ENCODE measurements at regions not wholly inside any gene's neighbourhood (a gene's known extent, or its start where the extent isn't known, plus 50 kb on each side); places are given as distances from the start of the nearest gene placed in this dataset.

DNA sequence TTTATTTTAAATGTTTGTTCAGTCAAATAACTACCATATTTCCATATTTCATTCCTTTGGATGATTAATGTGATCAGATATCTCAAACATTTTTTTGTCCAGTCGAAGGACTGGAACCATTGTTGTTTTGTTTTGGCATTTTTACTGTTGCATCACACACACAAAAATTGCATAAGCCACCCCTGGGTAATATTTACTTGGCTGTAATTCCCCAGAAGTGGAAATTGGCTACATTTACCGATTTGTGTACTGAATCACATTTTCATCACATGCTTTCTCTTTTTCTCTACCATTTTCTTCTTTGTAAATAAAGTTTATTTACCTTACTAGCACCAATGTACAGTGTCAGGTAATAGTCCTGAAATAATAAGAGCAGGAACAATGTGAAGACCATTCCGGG, 1729.7 kb upstream of the WWC1 start:
- intact Hi-C loops (cut with DNase I) = no loop called here
- Histone ChIP-seq H3K4me1 (ENCODE audit: control insufficient read depth in 1 of 2, insufficient read depth in 2 of 2, low read length in 2 of 2) (no peaks in the 10 kb centered on the region), H3K27me3 (ENCODE audit: control insufficient read depth in 1 of 2, insufficient read depth in 2 of 2, low read length in 1 of 2) (no peaks in the 10 kb centered on the region), H3K36me3 (ENCODE audit: control insufficient read depth in 1 of 2, insufficient read depth in 2 of 2, low read length in 1 of 2) (no peaks in the 10 kb centered on the region), H3K27ac (ENCODE audit: low read depth in 1 of 2, low read length in 2 of 2) (no peak overlapping the region), H3K4me3 (ENCODE audit: low read length in 2 of 2) (no peak overlapping the region), H3K9me3 (ENCODE audit: control insufficient read depth, low read length) (no peaks in the 10 kb centered on the region)
- 61 to 63% methylated on average over 3 of the region's 3 CpGs for WGBS, 2 donors
- ATAC-seq (ENCODE audit: low FRiP score) (no peak), DNase-seq (no peak)

DNA sequence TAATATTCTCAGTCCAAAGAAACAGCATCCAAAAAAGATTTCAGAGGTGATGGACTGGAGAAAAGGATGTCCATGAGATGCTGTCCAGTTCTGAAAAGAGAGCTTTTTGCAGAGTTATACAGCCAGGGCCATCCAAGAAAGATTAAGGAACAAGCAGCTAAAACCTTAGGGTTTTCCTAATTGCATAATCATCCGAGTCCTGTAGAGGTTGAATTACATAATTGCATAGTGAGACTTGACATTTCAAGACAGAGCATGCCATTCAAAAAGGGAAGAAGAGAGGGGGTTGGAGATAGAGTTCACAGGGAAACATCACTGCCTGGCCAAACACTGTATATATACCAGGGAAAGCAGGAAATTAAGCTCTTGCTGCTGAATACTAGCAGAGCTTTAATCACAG, 1729.2 kb upstream of the WWC1 start:
- Histone ChIP-seq H3K4me1 (ENCODE audit: control insufficient read depth in 1 of 2, insufficient read depth in 2 of 2, low read length in 2 of 2) (no peaks in the 10 kb centered on the region), H3K4me3 (ENCODE audit: low read length in 2 of 2) (no peak overlapping the region), H3K27ac (ENCODE audit: low read depth in 1 of 2, low read length in 2 of 2) (no peak overlapping the region), H3K36me3 (ENCODE audit: control insufficient read depth in 1 of 2, insufficient read depth in 2 of 2, low read length in 1 of 2) (no peaks in the 10 kb centered on the region), H3K27me3 (ENCODE audit: control insufficient read depth in 1 of 2, insufficient read depth in 2 of 2, low read length in 1 of 2) (no peaks in the 10 kb centered on the region), H3K9me3 (ENCODE audit: control insufficient read depth, low read length) (no peaks in the 10 kb centered on the region)
- intact Hi-C loops (cut with DNase I) = no loop called here
- ATAC-seq (ENCODE audit: low FRiP score) (no peak), DNase-seq (no peak)
- WGBS, 2 donors = 37 to 45% methylated on average over 1 of the region's 1 CpG

DNA sequence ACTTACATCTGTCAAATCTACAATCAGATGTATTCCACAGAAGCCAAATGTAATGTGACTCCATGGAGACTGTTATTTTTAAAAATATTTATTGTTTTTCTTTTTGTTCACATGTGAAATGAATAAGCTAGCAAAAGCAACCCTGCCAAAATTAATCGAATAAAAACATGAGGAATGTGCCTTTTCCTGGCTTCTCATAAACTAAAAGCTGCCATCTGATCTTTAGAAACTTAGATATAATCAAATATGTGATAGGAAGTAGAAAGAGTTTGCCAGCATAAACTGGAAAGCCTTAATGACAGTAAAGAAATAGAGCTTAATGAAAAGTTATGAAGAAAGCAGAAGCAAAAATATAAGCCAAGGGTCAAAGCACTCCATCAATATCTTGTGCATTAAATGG, 1724.7 kb upstream of the WWC1 start:
- no peaks in the 10 kb centered on the region for H3K9me3 ChIP-seq (ENCODE audit: control insufficient read depth, low read length)
- intact Hi-C loops (cut with DNase I) = no loop called here
- DNase-seq (no peak), ATAC-seq (ENCODE audit: low FRiP score) (no peak)
- no peak overlapping the region for H3K4me3 ChIP-seq (ENCODE audit: low read length in 2 of 2)
- no peak overlapping the region for H3K27ac ChIP-seq (ENCODE audit: low read depth in 1 of 2, low read length in 2 of 2)
- no peaks in the 10 kb centered on the region for H3K36me3 ChIP-seq (ENCODE audit: control insufficient read depth in 1 of 2, insufficient read depth in 2 of 2, low read length in 1 of 2)
- no peaks in the 10 kb centered on the region for H3K4me1 ChIP-seq (ENCODE audit: control insufficient read depth in 1 of 2, insufficient read depth in 2 of 2, low read length in 2 of 2)
- 2 to 5% methylated on average over 1 of the region's 1 CpG for WGBS, 2 donors
- no peaks in the 10 kb centered on the region for H3K27me3 ChIP-seq (ENCODE audit: control insufficient read depth in 1 of 2, insufficient read depth in 2 of 2, low read length in 1 of 2)

DNA sequence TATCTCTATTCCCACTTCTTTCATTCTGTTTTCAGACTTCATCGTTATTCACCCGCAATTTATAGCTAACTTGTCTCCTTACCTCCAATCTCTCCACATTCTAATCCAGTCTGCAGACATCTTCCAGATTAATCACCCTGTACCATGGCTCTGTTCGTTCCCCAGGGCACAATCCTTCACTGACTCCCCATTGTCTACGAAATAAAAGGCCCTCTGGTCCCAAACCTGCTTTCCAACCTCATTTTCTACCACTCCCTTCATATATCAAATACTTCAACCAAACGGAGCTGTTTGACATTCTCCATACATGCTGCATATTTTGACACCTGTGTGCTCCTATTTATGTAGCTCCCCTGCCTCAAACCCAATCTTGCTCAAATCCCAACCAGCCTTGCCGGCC, 1720.6 kb upstream of the WWC1 start:
- Histone ChIP-seq H3K9me3 (ENCODE audit: control insufficient read depth, low read length) (peaks cover 2% of the 10 kb centered on the region), H3K27ac (ENCODE audit: low read depth in 1 of 2, low read length in 2 of 2) (no peak overlapping the region), H3K36me3 (ENCODE audit: control insufficient read depth in 1 of 2, insufficient read depth in 2 of 2, low read length in 1 of 2) (no peaks in the 10 kb centered on the region), H3K4me3 (ENCODE audit: low read length in 2 of 2) (no peak overlapping the region), H3K4me1 (ENCODE audit: control insufficient read depth in 1 of 2, insufficient read depth in 2 of 2, low read length in 2 of 2) (peaks cover 0 to 1% of the 10 kb centered on the region in 2 donors), H3K27me3 (ENCODE audit: control insufficient read depth in 1 of 2, insufficient read depth in 2 of 2, low read length in 1 of 2) (no peaks in the 10 kb centered on the region)
- ATAC-seq (ENCODE audit: low FRiP score) (no peak), DNase-seq (no peak)
- intact Hi-C loops (cut with DNase I) = no loop called here
- WGBS, 2 donors = 36 to 43% methylated on average over 6 of the region's 6 CpGs

DNA sequence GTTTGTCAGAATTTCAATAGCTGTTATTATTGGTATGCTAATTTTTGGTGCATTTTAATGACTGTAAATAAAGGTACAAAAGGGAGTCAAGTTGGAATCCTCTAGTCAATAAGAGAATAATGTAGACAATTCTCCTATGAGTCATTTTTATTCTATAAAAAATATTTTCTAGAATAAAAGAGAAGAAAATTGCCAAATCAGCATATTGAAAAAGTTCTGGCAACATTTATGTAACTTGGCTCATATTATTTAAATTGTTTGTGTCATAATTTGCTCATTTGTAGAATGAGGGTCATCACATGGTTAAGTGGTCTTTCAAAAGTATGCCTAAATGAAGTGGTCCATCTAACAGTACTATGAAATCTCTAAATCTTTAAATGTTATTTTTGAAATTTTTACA, 1719.8 kb upstream of the WWC1 start:
- DNase-seq (no peak), ATAC-seq (ENCODE audit: low FRiP score) (no peak)
- no peak overlapping the region for H3K27ac ChIP-seq (ENCODE audit: low read depth in 1 of 2, low read length in 2 of 2)
- H3K4me1 ChIP-seq (ENCODE audit: control insufficient read depth in 1 of 2, insufficient read depth in 2 of 2, low read length in 2 of 2) = peaks cover 0 to 1% of the 10 kb centered on the region in 2 donors
- no peaks in the 10 kb centered on the region for H3K36me3 ChIP-seq (ENCODE audit: control insufficient read depth in 1 of 2, insufficient read depth in 2 of 2, low read length in 1 of 2)
- intact Hi-C loops (cut with DNase I) = no loop called here
- H3K9me3 ChIP-seq (ENCODE audit: control insufficient read depth, low read length) = peaks cover 2% of the 10 kb centered on the region
- H3K27me3 ChIP-seq (ENCODE audit: control insufficient read depth in 1 of 2, insufficient read depth in 2 of 2, low read length in 1 of 2) = no peaks in the 10 kb centered on the region
- no peak overlapping the region for H3K4me3 ChIP-seq (ENCODE audit: low read length in 2 of 2)

DNA sequence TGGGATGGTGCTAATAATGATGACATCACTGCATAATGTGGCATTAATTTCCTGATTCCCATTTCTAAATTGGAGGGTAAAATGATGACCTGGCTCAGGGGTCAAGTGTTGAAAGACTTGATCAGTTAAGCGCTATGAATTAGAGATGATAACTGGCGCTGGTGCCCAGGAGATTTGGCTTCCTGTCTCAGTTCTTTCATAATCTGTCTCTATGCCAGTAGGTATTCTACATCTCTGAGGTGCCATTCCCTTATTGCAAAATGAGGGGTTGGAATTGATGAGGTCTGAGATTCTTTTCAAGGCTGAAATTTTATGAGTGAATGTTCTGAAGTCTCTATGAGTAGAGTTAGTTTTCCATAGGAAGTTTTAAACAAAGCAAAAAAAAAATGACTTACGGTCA, 1715.1 kb upstream of the WWC1 start:
- H3K27me3 ChIP-seq (ENCODE audit: control insufficient read depth in 1 of 2, insufficient read depth in 2 of 2, low read length in 1 of 2) = no peaks in the 10 kb centered on the region
- no peak overlapping the region for H3K4me3 ChIP-seq (ENCODE audit: low read length in 2 of 2)
- H3K4me1 ChIP-seq (ENCODE audit: control insufficient read depth in 1 of 2, insufficient read depth in 2 of 2, low read length in 2 of 2) = peaks cover 0 to 1% of the 10 kb centered on the region in 2 donors
- ATAC-seq (ENCODE audit: low FRiP score) (no peak), DNase-seq (no peak)
- 79 to 82% methylated on average over 3 of the region's 3 CpGs for WGBS, 2 donors
- no peaks in the 10 kb centered on the region for H3K36me3 ChIP-seq (ENCODE audit: control insufficient read depth in 1 of 2, insufficient read depth in 2 of 2, low read length in 1 of 2)
- peaks cover 2% of the 10 kb centered on the region for H3K9me3 ChIP-seq (ENCODE audit: control insufficient read depth, low read length)
- intact Hi-C loops (cut with DNase I) = no loop called here
- H3K27ac ChIP-seq (ENCODE audit: low read depth in 1 of 2, low read length in 2 of 2) = no peak overlapping the region

DNA sequence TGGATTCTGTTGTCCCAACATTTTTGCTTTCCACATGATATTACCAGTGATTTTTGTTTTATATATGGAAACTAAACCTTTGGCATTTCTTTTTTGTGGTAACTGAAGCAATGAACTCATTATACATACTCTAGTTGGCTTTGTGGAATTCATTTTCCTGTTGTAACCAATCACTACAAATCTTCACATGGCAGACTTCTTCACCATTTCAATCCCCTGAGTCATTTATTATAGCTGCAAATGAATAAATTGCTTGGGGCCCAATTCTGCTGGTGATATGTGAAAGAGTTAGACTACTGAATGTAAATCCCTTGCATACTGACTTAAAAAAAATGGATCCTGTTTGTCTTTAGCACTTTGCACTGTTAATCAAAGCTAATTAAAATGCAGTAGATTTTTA, 1709.6 kb upstream of the WWC1 start:
- H3K27me3 ChIP-seq (ENCODE audit: control insufficient read depth in 1 of 2, insufficient read depth in 2 of 2, low read length in 1 of 2) = no peaks in the 10 kb centered on the region
- intact Hi-C loops (cut with DNase I) = no loop called here

DNA sequence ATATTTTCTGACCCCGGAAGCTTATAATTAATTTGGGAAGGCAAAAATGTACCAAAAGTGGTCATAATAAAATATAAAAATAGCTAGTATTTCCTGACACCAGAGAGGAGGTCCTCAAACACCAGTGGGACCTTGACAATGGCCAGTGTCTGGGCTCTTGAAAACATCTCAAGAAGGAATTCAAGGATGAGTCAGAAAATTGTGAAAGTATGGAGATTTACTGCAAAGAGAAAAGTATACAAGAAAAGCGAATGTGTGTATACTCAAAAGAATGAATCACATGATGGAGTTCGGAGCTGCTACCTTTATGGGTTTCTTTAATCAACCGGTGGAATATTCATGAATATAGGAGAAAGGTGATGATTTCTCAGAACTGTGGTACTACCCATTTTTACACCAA, 1709.0 kb upstream of the WWC1 start:
- no peaks in the 10 kb centered on the region for H3K27me3 ChIP-seq (ENCODE audit: control insufficient read depth in 1 of 2, insufficient read depth in 2 of 2, low read length in 1 of 2)
- intact Hi-C loops (cut with DNase I) = no loop called here
- no peak for ATAC-seq (ENCODE audit: low FRiP score)
- 85 to 88% methylated on average over 4 of the region's 4 CpGs for WGBS, 2 donors
- no peak overlapping the region for H3K27ac ChIP-seq (ENCODE audit: low read depth in 1 of 2, low read length in 2 of 2)
- no peak for DNase-seq
- H3K36me3 ChIP-seq (ENCODE audit: control insufficient read depth in 1 of 2, insufficient read depth in 2 of 2, low read length in 1 of 2) = no peaks in the 10 kb centered on the region
- no peaks in the 10 kb centered on the region for H3K4me1 ChIP-seq (ENCODE audit: control insufficient read depth in 1 of 2, insufficient read depth in 2 of 2, low read length in 2 of 2)
- no peak overlapping the region for H3K4me3 ChIP-seq (ENCODE audit: low read length in 2 of 2)
- no peaks in the 10 kb centered on the region for H3K9me3 ChIP-seq (ENCODE audit: control insufficient read depth, low read length)

More for the DNA sequence above, 1709.6 kb upstream of the WWC1 start:
- H3K9me3 ChIP-seq (ENCODE audit: control insufficient read depth, low read length) = no peaks in the 10 kb centered on the region
- ATAC-seq (ENCODE audit: low FRiP score) (no peak), DNase-seq (no peak)
- no peaks in the 10 kb centered on the region for H3K36me3 ChIP-seq (ENCODE audit: control insufficient read depth in 1 of 2, insufficient read depth in 2 of 2, low read length in 1 of 2)
- H3K4me1 ChIP-seq (ENCODE audit: control insufficient read depth in 1 of 2, insufficient read depth in 2 of 2, low read length in 2 of 2) = no peaks in the 10 kb centered on the region
- H3K27ac ChIP-seq (ENCODE audit: low read depth in 1 of 2, low read length in 2 of 2) = no peak overlapping the region
- H3K4me3 ChIP-seq (ENCODE audit: low read length in 2 of 2) = no peak overlapping the region

DNA sequence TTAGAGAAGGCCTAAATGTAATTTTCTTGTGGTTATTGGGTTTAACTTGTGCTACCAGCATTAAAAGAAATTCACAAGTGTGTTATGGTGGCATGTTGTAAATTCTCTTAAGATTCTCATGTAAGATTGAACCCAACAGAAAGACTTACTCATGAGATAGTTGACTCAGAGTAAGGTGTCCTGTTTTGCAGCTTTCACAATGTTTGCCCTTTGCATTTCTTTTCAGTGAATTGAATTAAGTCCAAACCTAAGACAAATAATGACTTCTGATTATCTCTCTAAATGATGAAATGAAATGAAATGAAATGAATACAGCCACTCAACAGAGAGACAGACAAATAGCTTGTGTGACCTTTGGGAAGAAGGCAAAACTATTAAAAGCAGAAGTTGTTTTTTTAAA, 1696.9 kb upstream of the WWC1 start:
- intact Hi-C loops (cut with DNase I) = no loop called here
- no peak for ATAC-seq (ENCODE audit: low FRiP score)

More for the DNA sequence above, 1696.9 kb upstream of the WWC1 start:
- no peak overlapping the region for H3K27ac ChIP-seq (ENCODE audit: low read depth in 1 of 2, low read length in 2 of 2)
- H3K9me3 ChIP-seq (ENCODE audit: control insufficient read depth, low read length) = no peaks in the 10 kb centered on the region
- no peaks in the 10 kb centered on the region for H3K27me3 ChIP-seq (ENCODE audit: control insufficient read depth in 1 of 2, insufficient read depth in 2 of 2, low read length in 1 of 2)
- H3K4me3 ChIP-seq (ENCODE audit: low read length in 2 of 2) = no peak overlapping the region
- no peak for DNase-seq
- H3K4me1 ChIP-seq (ENCODE audit: control insufficient read depth in 1 of 2, insufficient read depth in 2 of 2, low read length in 2 of 2) = no peaks in the 10 kb centered on the region
- H3K36me3 ChIP-seq (ENCODE audit: control insufficient read depth in 1 of 2, insufficient read depth in 2 of 2, low read length in 1 of 2) = no peaks in the 10 kb centered on the region

All from aorta (tissue), 5 donors.